Activated naive CD8-positive, alpha-beta T cell treated with anti-CD3 and anti-CD28 coated beads, Interleukin-2, amount 50 U/mL, for 24 hours (primary cell): ENCODE measurements at regions not wholly inside any gene's neighbourhood (a gene's known extent, or its start where the extent isn't known, plus 50 kb on each side); places are given as distances from the start of the nearest gene placed in this dataset.
"Not testable (repeated sequence)": the region's sequence is repeated elsewhere in the genome, so short reads cannot be mapped to it uniquely, and the experiment has no call there.

Source experiments
- ATAC-seq: fragments of 150-1000 bp; cut with Tn5 transposase; one replicate; pipeline ENCODE4 v1.10.0; 2021
- DNase-seq: peaks from one replicate; pipeline ENCODE4 v3.0.0; 2021
- H3K27ac Mint-ChIP-seq: one replicate; pipeline ENCODE4 v1.8.0; 2021; ENCODE audit warnings: mild to moderate bottlenecking, mixed read lengths
- H3K27me3 Mint-ChIP-seq: one replicate; pipeline ENCODE4 v1.8.0; 2021; ENCODE audit warnings: mixed read lengths
- H3K36me3 Mint-ChIP-seq: one replicate; pipeline ENCODE4 v1.8.0; 2021; ENCODE audit warnings: low read depth, mixed read lengths
- H3K4me1 Mint-ChIP-seq: one replicate; pipeline ENCODE4 v1.8.0; 2021; ENCODE audit warnings: mixed read lengths
- H3K4me3 Mint-ChIP-seq: one replicate; pipeline ENCODE4 v1.8.0; 2021; ENCODE audit warnings: mild to moderate bottlenecking, moderate library complexity, mixed read lengths
- H3K9me3 Mint-ChIP-seq: one replicate; pipeline ENCODE4 v1.8.0; 2021; ENCODE audit warnings: mixed read lengths

GRCh38 chr2:49772299-49772970 lies 618.1 kb upstream of the FSHR start:
- no peaks in the 10 kb centered on the region for H3K27me3 Mint-ChIP-seq
- ATAC-seq (no peak), DNase-seq (no peak)
- H3K4me1 Mint-ChIP-seq = no peaks in the 10 kb centered on the region
- no peaks in the 10 kb centered on the region for H3K36me3 Mint-ChIP-seq
- H3K4me3 Mint-ChIP-seq = no peak overlapping the region
- no peaks in the 10 kb centered on the region for H3K9me3 Mint-ChIP-seq
- H3K27ac Mint-ChIP-seq = no peak overlapping the region

GRCh38 chr2:49770919-49771318 lies 616.6 kb upstream of the FSHR start:
- Mint-ChIP-seq H3K4me3 (no peak overlapping the region), H3K4me1 (no peaks in the 10 kb centered on the region), H3K9me3 (no peaks in the 10 kb centered on the region), H3K36me3 (no peaks in the 10 kb centered on the region), H3K27me3 (no peaks in the 10 kb centered on the region), H3K27ac (no peak overlapping the region)
- DNase-seq = no peak
- no peak for ATAC-seq

- H3K27me3 Mint-ChIP-seq = no peaks in the 10 kb centered on the region
- DNase-seq (no peak), ATAC-seq (no peak)
- no peak overlapping the region for H3K27ac Mint-ChIP-seq
- H3K4me3 Mint-ChIP-seq = no peak overlapping the region
- H3K9me3 Mint-ChIP-seq = no peaks in the 10 kb centered on the region
- no peaks in the 10 kb centered on the region for H3K36me3 Mint-ChIP-seq
- no peaks in the 10 kb centered on the region for H3K4me1 Mint-ChIP-seq
Observed at GRCh38 chr2:49767316-49767715, 613.0 kb upstream of the FSHR start.

- H3K4me3 Mint-ChIP-seq = no peak overlapping the region
- H3K4me1 Mint-ChIP-seq = no peaks in the 10 kb centered on the region
- no peaks in the 10 kb centered on the region for H3K36me3 Mint-ChIP-seq
- DNase-seq (no peak), ATAC-seq (no peak)
- no peak overlapping the region for H3K27ac Mint-ChIP-seq
- H3K9me3 Mint-ChIP-seq = peaks cover 3% of the 10 kb centered on the region
- H3K27me3 Mint-ChIP-seq = no peaks in the 10 kb centered on the region
Observed at GRCh38 chr2:49755777-49756176, 601.5 kb upstream of the FSHR start.

- DNase-seq (no peak), ATAC-seq (no peak)
- H3K9me3 Mint-ChIP-seq = peaks cover 3% of the 10 kb centered on the region
- H3K27me3 Mint-ChIP-seq = no peaks in the 10 kb centered on the region
- no peaks in the 10 kb centered on the region for H3K4me1 Mint-ChIP-seq
- H3K27ac Mint-ChIP-seq = no peak overlapping the region
- H3K4me3 Mint-ChIP-seq = no peak overlapping the region
- no peaks in the 10 kb centered on the region for H3K36me3 Mint-ChIP-seq
Observed at GRCh38 chr2:49754381-49754780, 600.1 kb upstream of the FSHR start.

GRCh38 chr2:49753344-49753985 lies 599.1 kb upstream of the FSHR start:
- no peak for DNase-seq
- H3K27ac Mint-ChIP-seq = no peak overlapping the region
- no peaks in the 10 kb centered on the region for H3K27me3 Mint-ChIP-seq
- ATAC-seq = no peak
- no peak overlapping the region for H3K4me3 Mint-ChIP-seq
- H3K9me3 Mint-ChIP-seq = peaks cover 3% of the 10 kb centered on the region
- no peaks in the 10 kb centered on the region for H3K36me3 Mint-ChIP-seq
- H3K4me1 Mint-ChIP-seq = no peaks in the 10 kb centered on the region

- Mint-ChIP-seq H3K36me3 (no peaks in the 10 kb centered on the region), H3K27ac (no peak overlapping the region), H3K9me3 (no peaks in the 10 kb centered on the region), H3K4me3 (no peak overlapping the region), H3K27me3 (no peaks in the 10 kb centered on the region), H3K4me1 (no peaks in the 10 kb centered on the region)
- ATAC-seq (no peak), DNase-seq (no peak)
Observed at GRCh38 chr2:49737606-49738005, 583.3 kb upstream of the FSHR start.

GRCh38 chr2:49732924-49733323 lies 578.6 kb upstream of the FSHR start:
- H3K36me3 Mint-ChIP-seq, H3K27ac Mint-ChIP-seq, ATAC-seq, DNase-seq, H3K27me3 Mint-ChIP-seq, H3K4me3 Mint-ChIP-seq, H3K9me3 Mint-ChIP-seq, H3K4me1 Mint-ChIP-seq: not testable (repeated sequence)

GRCh38 chr2:49719241-49719640 lies 564.9 kb upstream of the FSHR start:
- H3K27ac Mint-ChIP-seq = no peak overlapping the region
- H3K27me3 Mint-ChIP-seq = peaks cover 1% of the 10 kb centered on the region
- no peak overlapping the region for H3K4me3 Mint-ChIP-seq
- no peak for DNase-seq
- H3K4me1 Mint-ChIP-seq = no peaks in the 10 kb centered on the region
- ATAC-seq = no peak
- no peaks in the 10 kb centered on the region for H3K36me3 Mint-ChIP-seq
- H3K9me3 Mint-ChIP-seq = no peaks in the 10 kb centered on the region

- no peaks in the 10 kb centered on the region for H3K4me1 Mint-ChIP-seq
- peaks cover 1% of the 10 kb centered on the region for H3K27me3 Mint-ChIP-seq
- H3K27ac Mint-ChIP-seq = no peak overlapping the region
- no peaks in the 10 kb centered on the region for H3K36me3 Mint-ChIP-seq
- no peak overlapping the region for H3K4me3 Mint-ChIP-seq
- ATAC-seq (no peak), DNase-seq (no peak)
- H3K9me3 Mint-ChIP-seq = no peaks in the 10 kb centered on the region
Observed at GRCh38 chr2:49715597-49715996, 561.3 kb upstream of the FSHR start.

GRCh38 chr2:49714454-49714853 lies 560.1 kb upstream of the FSHR start:
- no peaks in the 10 kb centered on the region for H3K9me3 Mint-ChIP-seq

GRCh38 chr2:49702740-49703139 lies 548.4 kb upstream of the FSHR start:
- H3K27me3 Mint-ChIP-seq = no peaks in the 10 kb centered on the region
- H3K27ac Mint-ChIP-seq = no peak overlapping the region
- peaks cover 3% of the 10 kb centered on the region for H3K9me3 Mint-ChIP-seq
- ATAC-seq = no peak
- no peak overlapping the region for H3K4me3 Mint-ChIP-seq
- DNase-seq = no peak
- H3K36me3 Mint-ChIP-seq = no peaks in the 10 kb centered on the region
- H3K4me1 Mint-ChIP-seq = no peaks in the 10 kb centered on the region

More at GRCh38 chr2:49714454-49714853, 560.1 kb upstream of the FSHR start:
- no peak overlapping the region for H3K27ac Mint-ChIP-seq
- H3K27me3 Mint-ChIP-seq = no peaks in the 10 kb centered on the region
- no peak for ATAC-seq
- no peak for DNase-seq
- H3K4me3 Mint-ChIP-seq = no peak overlapping the region
- H3K4me1 Mint-ChIP-seq = no peaks in the 10 kb centered on the region
- H3K36me3 Mint-ChIP-seq = no peaks in the 10 kb centered on the region

- no peak for ATAC-seq
Observed at GRCh38 chr2:49693961-49694360, 539.6 kb upstream of the FSHR start.

GRCh38 chr2:49692022-49692421 lies 537.7 kb upstream of the FSHR start:
- ATAC-seq, H3K4me1 Mint-ChIP-seq, H3K27me3 Mint-ChIP-seq: not testable (repeated sequence)

More at GRCh38 chr2:49693961-49694360, 539.6 kb upstream of the FSHR start:
- DNase-seq = no peak
- no peaks in the 10 kb centered on the region for H3K27me3 Mint-ChIP-seq
- no peaks in the 10 kb centered on the region for H3K9me3 Mint-ChIP-seq
- H3K27ac Mint-ChIP-seq = no peak overlapping the region
- no peak overlapping the region for H3K4me3 Mint-ChIP-seq
- no peaks in the 10 kb centered on the region for H3K4me1 Mint-ChIP-seq
- no peaks in the 10 kb centered on the region for H3K36me3 Mint-ChIP-seq

GRCh38 chr2:49687918-49688317 lies 533.6 kb upstream of the FSHR start:
- H3K4me1 Mint-ChIP-seq = no peaks in the 10 kb centered on the region
- DNase-seq (no peak), ATAC-seq (no peak)
- no peaks in the 10 kb centered on the region for H3K9me3 Mint-ChIP-seq
- no peaks in the 10 kb centered on the region for H3K36me3 Mint-ChIP-seq
- H3K27ac Mint-ChIP-seq = no peak overlapping the region
- H3K27me3 Mint-ChIP-seq = no peaks in the 10 kb centered on the region
- no peak overlapping the region for H3K4me3 Mint-ChIP-seq

More at GRCh38 chr2:49692022-49692421, 537.7 kb upstream of the FSHR start:
- H3K36me3 Mint-ChIP-seq, H3K27ac Mint-ChIP-seq, H3K4me3 Mint-ChIP-seq, H3K9me3 Mint-ChIP-seq, DNase-seq: not testable (repeated sequence)
